HG02870 (cell line): ENCODE measurements at regions not wholly inside any gene's neighbourhood (a gene's known extent, or its start where the extent isn't known, plus 50 kb on each side); places are given as distances from the start of the nearest gene placed in this dataset.

ENCODE experiments used
- ATAC-seq: cut with Tn5 transposase; IDR thresholded peaks from one replicate; pipeline ENCODE4 v1.9.1; 2021; ENCODE audit warnings: mild to moderate bottlenecking, moderate library complexity; ENCODE audit not compliant: unreplicated experiment

DNA sequence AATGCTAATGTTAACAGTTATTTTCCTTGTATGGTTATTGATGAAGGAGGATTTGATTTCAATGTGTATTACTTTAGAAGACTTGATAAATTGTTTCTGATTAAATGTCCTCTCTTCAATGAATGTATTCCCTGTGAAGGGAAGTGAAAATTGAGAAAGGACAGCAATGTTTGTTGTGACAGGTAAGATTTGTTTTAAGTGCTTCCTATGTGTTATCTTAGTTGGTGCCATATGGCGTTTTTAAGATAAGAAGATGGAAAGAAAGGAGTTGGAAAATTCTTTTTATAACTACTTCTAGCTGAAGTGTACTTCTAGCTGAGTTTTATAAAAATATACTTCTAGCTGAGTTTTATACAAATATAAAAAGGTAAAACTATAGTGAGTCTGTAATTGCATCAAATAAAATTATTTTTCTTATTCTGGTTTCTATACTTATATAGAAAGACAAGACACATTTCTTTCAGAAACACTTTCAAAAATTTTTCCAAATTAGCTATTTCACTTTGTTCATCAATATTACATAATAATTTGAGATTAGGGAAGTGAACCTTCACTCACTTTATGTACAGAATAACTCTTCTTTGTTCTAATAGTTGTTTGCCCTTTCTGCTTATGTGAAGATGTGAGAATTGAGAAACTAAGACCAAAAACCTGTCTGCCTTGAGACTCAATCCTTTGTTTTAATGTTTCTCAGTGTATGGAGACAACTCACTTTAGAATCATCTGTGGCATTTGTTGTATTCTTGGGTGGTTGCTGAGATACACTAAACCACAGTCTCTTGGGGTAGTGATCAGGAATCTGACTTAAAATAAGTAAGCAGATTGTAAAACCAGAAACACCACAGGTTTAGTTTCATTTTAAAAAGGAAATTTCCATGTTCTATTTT lies 382.9 kb upstream of the B3GALT2 start:
- ATAC-seq: no peak

- no peak for ATAC-seq
Observed at GRCh38 chr1:193568512-193568911, 382.1 kb upstream of the B3GALT2 start.

DNA sequence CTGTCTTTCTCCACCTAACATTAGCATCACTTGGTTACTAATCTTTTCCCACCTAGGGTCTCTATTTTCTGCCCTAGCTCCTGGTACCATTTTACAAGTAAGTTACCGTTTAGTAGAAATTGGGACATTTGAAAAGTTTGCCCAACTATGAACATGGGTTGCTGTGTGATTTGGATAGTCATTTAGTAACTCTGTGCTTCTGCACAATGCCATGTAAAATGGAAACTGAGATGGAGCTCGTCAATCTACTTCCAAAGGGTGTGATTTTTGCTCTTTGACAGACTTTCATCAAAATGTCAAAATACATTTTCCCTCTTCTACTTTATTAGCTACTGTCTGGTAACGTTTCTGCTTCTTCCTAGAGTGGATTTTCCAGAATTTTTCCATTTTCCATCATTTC lies 381.5 kb upstream of the B3GALT2 start:
- ATAC-seq: no peak

DNA sequence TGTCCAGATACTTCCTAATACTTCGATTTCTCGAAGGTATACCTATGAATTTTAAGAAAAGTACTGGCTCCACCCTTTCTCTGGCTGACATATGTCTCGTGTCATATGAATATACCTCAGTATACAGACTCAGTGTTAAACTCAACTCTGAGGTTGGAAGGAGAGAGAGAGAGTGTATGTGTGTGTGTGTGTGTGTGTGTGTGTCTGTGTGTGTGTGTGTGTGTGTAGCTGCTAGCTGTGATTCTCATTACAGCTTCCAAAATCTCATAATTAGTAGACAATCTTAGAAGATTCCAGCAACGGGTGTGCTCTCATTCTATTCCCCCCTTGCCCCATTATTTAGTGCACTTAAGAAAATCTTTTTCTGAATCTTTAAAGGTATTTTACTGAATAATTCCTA lies 380.3 kb upstream of the B3GALT2 start:
- no peak for ATAC-seq

DNA sequence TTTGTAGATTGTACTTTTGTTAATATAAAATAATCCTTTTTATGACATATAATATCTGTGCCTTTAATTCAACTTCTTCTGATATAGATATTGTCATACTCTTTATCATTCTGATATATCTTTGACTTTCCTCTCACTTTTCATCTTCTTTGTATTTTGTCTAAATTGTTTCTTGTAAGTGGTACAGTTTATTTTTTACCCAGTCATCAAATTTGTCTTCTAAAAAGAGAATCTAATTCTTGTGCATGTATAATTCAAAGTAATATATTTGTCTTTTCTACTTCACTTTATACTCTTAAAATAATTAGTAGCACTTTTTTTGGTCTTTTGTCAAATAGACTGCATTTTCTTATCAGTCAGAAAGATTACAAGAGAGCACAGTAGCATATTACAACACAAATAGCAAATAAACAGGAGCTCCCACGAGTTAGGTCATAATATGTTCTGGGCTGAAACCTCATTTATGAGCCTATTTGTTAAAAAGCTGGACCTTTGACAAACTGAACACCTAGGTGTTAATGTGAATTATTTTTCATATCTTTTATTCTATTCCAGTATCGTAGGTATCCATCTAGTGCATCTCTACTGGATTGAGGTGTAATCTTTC lies 379.7 kb upstream of the B3GALT2 start:
- ATAC-seq: no peak

DNA sequence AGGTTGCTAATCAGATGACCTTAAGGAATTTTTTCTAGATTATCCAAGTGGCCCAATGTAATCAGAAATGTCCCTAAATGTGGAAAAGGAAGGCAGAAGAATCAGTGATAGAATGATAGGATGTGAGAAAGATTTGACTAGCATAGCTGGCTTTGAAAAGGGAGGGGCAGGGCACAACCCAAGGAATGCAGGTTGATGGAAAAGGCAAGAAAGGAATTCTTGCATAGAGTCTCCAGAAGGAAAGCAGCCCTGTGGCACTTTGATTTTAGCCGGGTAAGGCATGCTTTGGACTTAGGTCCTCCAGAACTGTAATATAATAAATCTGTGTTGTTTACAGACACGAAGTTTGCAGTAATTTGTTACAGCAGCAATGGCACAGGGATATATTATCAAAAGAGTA lies 375.7 kb upstream of the B3GALT2 start:
- no peak for ATAC-seq

DNA sequence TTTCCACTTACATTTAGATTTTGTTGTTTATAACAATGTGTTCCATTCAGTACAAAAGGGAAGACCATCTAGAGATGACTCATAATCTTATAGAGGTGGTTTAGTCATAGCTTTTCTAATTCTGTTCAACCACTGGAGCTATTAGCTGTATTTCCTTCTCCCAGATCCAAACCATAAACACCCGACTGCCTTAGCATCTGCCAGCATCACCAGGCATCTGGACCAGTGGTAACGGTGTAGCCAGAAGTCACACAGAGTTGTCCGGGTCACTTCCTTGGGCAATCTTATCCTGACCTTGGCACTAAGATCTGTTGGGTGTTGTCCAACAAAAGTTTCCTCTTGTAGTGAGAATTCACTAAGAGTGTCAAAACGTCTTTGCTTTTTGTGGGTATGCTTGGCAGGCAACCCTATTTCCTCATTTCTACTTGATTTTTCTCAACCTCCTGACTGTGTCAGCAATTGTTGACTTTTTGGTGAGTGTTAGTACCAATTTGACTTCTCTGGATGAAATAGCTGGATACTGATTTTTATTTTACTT lies 372.1 kb upstream of the B3GALT2 start:
- no peak for ATAC-seq

DNA sequence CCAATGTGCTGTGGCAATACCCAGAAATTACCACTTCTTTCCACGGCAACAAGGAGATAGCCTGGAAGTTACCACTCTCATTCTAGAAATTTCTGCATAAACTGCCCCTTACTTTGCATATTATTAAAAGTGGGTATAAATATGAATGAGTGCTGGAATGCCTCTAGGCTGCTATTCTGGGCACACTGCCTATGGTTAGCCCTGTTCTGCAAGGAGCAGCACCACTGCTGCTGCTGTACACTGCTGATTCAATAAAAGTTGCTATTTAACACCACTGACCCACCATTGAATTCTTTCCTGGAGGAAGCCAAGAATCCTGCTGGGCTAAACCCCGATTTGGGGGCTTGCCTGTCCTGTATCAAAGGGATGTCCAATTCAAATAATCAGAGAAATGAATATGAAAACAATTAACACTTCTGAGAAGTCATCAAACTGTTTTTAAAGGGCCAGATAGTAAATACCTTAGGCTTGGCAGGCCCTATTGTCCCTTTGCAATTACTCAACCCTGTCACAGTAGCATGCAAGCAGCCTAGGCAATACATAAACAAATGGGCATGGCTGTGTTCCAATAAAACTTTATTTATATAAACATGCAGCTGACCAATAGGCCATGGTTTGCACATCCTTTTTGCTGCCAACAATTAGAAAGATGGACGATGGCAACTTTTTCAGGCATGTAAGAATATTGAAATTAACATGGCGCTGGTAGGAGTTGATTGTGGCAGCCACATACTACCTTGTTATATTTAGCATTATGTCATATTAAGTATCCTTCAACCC lies 369.4 kb upstream of the B3GALT2 start:
- ATAC-seq: no peak

GRCh38 chr1:193553564-193553963 lies 367.2 kb upstream of the B3GALT2 start:
- ATAC-seq: no peak

DNA sequence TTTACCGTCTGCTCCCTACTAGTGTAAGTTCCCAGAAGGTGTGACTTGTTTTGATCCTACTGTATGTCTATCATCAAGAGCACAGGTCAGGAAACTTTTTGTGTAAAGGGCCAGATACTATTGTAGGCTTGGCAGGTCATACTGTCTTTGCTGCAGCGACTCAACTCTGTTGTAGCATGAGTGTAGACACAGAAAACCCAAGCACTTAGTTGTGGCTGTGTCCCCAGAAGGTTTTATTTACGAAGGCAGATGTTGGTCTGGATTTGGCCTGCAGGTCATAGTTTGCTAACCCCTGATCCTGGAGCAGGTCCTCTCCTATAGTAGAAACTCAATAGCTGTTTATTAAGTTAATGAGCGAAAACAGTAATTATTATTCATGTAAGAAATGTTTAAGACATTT lies 365.9 kb upstream of the B3GALT2 start:
- ATAC-seq: no peak

- ATAC-seq: no peak
Observed at GRCh38 chr1:193549081-193549480, 362.7 kb upstream of the B3GALT2 start.

DNA sequence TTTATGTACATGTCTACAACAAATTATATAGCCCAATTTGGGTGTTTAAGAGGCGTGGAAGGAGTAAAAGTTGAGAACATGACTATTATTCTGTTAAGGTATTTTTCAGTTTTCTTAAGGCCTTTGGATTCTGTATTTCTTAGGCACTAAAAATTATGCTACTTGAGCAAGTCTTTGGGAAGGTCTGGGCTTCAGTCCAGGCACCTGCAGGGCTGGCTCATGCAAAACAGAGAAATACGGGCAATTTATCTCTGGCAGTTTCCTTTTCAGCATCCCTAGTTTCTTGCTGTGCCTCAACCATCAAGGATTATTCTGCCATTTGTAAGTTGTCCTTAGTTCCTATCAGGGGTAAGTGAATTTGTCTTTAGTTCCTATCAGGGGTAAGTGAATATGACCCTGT lies 358.8 kb upstream of the B3GALT2 start:
- no peak for ATAC-seq

DNA sequence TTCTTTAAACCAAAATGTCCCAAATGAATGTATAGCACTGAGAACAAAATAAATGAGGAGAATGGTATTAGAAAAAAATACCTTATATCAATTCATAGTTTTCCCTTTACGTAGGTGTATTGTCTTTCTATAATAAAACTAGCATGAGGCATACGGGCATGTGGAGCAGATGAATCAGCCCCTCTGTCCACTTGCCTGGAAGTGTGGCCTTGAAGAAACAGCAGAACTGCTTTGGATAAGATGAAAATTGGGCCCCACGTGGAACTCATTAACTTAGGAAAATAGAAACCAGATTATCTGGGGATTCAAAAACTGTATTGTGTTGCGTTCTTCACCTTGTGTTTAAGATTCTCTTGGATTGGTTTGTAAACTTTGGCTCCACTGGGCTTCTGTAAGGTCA lies 356.8 kb upstream of the B3GALT2 start:
- ATAC-seq: no peak

- no peak for ATAC-seq
Observed at GRCh38 chr1:193542690-193543089, 356.3 kb upstream of the B3GALT2 start.

DNA sequence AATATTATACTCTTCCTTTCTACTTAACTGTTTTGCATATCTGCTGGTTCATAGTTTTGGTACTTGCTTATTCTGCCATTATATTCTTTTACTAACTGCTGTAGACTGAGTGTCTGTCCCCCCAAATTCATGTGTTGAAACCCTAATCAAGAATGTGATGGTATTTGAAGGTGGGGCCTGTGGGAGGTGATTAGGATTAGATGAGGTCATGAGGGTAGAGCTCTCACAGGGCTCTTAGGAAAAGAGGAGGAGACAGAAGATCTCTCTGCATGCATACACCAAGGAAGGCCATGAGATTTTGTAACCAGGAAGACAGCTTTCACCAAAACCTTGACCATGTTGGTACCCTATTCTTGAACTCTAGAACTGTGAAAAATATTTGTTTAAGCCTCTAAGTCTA lies 354.1 kb upstream of the B3GALT2 start:
- no peak for ATAC-seq

- ATAC-seq: peak; percentile 48
Observed at GRCh38 chr1:193539731-193540459, 353.5 kb upstream of the B3GALT2 start.

GRCh38 chr1:193538680-193539079 lies 352.3 kb upstream of the B3GALT2 start:
- no peak for ATAC-seq

DNA sequence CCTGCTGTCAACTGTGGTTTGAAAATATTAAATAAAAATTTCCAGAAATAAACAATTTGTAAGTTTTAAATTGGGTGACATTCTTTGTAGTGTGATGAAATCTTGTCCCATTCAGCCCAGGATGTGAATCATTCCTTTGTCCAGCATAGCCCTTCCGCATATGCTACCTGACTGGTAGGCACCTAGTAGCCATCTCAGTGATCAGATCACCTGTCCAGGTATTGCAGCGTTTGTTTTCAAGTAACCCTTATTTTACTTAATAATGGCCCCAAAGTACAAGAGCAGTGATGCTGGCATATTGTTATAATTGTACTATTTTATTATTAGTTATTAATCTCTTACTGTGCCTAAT lies 351.6 kb upstream of the B3GALT2 start:
- no peak for ATAC-seq

DNA sequence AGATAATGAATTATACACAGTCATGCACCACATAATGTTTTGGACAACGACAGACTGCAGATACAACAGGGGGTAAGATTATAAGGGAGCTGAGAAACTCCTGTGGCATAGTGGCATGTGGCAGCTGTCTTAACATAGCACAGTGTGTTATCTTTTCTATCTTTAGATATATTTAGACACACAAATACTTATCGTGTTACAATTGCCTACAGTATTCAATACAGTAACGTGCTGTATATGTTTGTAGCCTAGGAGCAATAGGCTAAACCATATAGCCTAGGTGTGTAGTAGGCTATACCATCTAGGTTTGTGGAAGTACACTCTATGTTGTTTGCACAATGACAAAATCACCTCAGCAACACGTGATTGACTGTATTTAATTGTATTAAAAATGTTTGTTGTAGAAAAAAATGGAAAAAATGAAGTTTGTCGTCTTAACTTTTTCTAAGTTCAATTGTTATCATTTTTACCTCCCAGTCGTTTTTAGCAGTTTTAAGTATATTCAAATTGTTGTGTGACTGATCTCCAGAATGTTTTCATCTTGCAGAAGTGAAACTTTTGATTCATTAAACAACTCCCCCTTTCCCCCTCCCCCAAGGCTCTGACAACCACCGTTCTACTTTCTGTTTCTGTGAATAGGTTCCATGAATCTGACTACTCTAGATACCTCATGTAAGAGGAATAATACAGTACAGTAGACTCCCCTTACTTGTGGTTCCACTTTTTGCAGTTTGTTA lies 351.0 kb upstream of the B3GALT2 start:
- ATAC-seq: peak; percentile 83

DNA sequence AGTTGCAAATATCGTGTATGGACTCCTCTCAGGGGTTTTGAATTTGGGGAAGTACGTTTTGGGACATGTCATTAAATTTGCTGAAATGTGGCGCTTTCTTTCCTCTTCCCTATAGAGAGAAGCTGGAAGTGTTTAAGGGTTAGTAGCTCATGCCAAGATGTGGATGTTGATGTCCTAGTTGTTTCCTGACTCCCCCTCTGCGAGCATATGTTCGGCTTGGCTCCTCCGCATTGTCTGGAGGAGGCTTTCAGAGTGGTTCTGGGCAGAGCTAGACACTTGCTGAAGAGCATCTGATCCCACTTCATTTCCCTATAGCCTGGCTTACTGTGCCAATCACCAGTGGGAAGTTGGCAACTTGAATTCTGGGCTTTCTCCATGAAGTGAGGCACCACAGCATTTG lies 347.4 kb upstream of the B3GALT2 start:
- ATAC-seq: no peak
